Calu3 (cell line): ENCODE measurements at regions not wholly inside any gene's neighbourhood (a gene's known extent, or its start where the extent isn't known, plus 50 kb on each side); places are given as distances from the start of the nearest gene placed in this dataset.

Experiments
- BruUV-seq: library from RNA; stranded (reverse); fragments of 400-500 nt; replicated peaks from 2 replicates; lab custom pipeline; 2021; lab: Mats Ljungman, UMichigan
- CTCF ChIA-PET: fragments of 300-600 bp; sonication (Branson Sonifier 250); formaldehyde crosslinking; loops from one replicate; lab custom pipeline; 2022; ENCODE audit warnings: antibody characterized with exemption; lab: Charles Lee
- DNase-seq: peaks from one replicate; pipeline ENCODE4 v3.0.0; 2022
- H3K27ac Mint-ChIP-seq: one replicate; pipeline ENCODE4 v1.8.0; 2022; ENCODE audit warnings: mixed read lengths; ENCODE audit not compliant: unreplicated experiment
- H3K27me3 Mint-ChIP-seq: one replicate; pipeline ENCODE4 v1.8.0; 2022; ENCODE audit warnings: mixed read lengths; ENCODE audit not compliant: unreplicated experiment
- H3K36me3 Mint-ChIP-seq: one replicate; pipeline ENCODE4 v1.8.0; 2022; ENCODE audit warnings: mild to moderate bottlenecking, moderate library complexity, mixed read lengths; ENCODE audit not compliant: insufficient read depth, unreplicated experiment
- H3K4me1 Mint-ChIP-seq: one replicate; pipeline ENCODE4 v1.8.0; 2022; ENCODE audit warnings: mild to moderate bottlenecking, low read depth, mixed read lengths; ENCODE audit not compliant: unreplicated experiment
- H3K4me3 Mint-ChIP-seq: one replicate; pipeline ENCODE4 v1.8.0; 2022; ENCODE audit warnings: mild to moderate bottlenecking, low read depth, moderate library complexity, mixed read lengths; ENCODE audit not compliant: unreplicated experiment
- H3K9me3 Mint-ChIP-seq: one replicate; pipeline ENCODE4 v1.8.0; 2022; ENCODE audit warnings: low read depth, mixed read lengths; ENCODE audit not compliant: unreplicated experiment
- intact Hi-C: fragments of 100-400 bp; cut with micrococcal nuclease; formaldehyde crosslinking; loops from one replicate; pipeline ENCODE4 v1.10.0; 2022; ENCODE audit not compliant: unreplicated experiment
- TF ChIP-seq, protein P1 (sequence below): fragments of 200-600 bp; IDR thresholded peaks from one replicate; pipeline ENCODE4 v1.8.0; 2022; ENCODE audit warnings: antibody characterized with exemption; ENCODE audit not compliant: unreplicated experiment

DNA sequence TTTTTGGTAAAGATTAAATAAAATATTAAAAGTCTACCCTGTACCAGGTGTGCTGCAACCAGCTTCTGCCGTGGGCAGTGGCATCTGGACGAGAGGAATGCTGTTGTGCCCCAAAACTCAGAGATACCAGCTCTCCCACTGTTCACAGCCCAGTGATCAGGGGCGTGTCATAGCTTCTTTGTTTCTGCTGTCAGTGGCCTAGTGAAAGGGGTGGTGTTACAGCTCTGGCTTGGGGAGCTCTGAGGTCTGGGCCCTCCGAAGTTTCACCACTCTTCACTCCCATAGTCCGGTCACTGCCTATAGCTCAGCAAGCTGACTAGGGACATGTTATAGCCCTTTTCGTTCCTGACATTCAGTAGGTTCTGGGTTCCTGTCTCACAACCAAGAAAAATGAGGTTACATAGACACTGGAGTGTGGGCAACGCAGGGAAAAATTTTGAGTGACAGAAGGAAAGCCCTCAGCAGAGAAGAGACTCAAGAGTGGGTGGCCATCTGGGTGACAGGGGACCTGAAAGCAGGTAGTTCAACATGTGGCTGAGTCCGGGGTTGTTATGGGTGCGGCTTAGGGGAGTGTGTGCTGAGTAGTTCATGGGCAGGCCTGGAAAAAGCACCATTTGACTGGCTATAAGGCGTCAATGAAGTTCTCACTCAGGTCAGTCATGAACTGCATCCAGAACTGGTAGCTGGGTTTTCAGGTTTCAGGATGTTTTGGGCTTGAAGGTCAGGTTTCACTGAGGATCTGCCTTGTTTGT lies 1184.4 kb upstream of the PABPC4L start:
- no peak for DNase-seq
- Mint-ChIP-seq H3K4me3 (no peak overlapping the region), H3K9me3 (peaks cover 3% of the 10 kb centered on the region), H3K36me3 (no peaks in the 10 kb centered on the region), H3K27me3 (no peaks in the 10 kb centered on the region), H3K4me1 (no peaks in the 10 kb centered on the region), H3K27ac (no peak overlapping the region)
- intact Hi-C loops: no loop called here
- TF ChIP-seq, protein P1, sequence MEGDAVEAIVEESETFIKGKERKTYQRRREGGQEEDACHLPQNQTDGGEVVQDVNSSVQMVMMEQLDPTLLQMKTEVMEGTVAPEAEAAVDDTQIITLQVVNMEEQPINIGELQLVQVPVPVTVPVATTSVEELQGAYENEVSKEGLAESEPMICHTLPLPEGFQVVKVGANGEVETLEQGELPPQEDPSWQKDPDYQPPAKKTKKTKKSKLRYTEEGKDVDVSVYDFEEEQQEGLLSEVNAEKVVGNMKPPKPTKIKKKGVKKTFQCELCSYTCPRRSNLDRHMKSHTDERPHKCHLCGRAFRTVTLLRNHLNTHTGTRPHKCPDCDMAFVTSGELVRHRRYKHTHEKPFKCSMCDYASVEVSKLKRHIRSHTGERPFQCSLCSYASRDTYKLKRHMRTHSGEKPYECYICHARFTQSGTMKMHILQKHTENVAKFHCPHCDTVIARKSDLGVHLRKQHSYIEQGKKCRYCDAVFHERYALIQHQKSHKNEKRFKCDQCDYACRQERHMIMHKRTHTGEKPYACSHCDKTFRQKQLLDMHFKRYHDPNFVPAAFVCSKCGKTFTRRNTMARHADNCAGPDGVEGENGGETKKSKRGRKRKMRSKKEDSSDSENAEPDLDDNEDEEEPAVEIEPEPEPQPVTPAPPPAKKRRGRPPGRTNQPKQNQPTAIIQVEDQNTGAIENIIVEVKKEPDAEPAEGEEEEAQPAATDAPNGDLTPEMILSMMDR: no peak
- no TSS peak for BruUV-seq
- CTCF ChIA-PET: no interaction called here

- Mint-ChIP-seq H3K27ac (no peak overlapping the region), H3K4me1 (no peaks in the 10 kb centered on the region), H3K4me3 (no peak overlapping the region), H3K27me3 (no peaks in the 10 kb centered on the region), H3K9me3 (peaks cover 3% of the 10 kb centered on the region), H3K36me3 (no peaks in the 10 kb centered on the region)
- TF ChIP-seq, protein P1: no peak
- BruUV-seq: no TSS peak
- no peak for DNase-seq
- intact Hi-C loops: no loop called here
- CTCF ChIA-PET: no interaction called here
Measured at GRCh38 chr4:135383356-135384288, 1182.0 kb upstream of the PABPC4L start.

DNA sequence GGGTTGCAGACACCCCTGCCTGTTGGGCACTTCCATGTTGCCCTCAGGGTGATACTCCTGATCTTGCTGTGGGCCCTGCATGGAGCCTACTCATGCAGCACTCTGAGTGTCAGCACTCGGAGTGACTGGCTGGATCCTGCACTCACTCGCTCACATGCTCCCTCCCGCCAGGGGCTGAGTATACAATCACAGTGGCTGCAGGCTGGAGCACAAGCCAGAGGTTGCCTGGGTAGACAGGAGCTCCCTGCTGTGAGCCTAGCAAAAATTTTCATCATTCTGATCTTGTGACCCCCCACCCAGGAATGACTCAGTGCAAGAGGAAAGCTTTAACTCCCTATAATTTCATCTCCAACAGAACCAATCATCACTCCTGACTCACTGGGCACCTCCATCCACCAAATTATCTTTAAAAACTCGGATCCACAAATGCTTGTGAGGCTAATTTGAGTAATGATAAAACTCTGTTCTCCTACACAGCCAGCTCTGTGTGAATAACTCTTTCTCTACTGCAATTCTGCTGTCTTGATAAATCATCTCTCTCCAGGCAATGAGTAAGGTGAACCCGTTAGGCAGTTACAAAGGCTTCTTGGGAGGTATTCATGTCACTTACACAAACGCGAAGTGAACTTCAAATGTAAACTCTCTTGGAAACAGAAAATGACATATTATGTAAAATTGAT lies 1180.8 kb upstream of the PABPC4L start:
- Mint-ChIP-seq H3K36me3 (no peaks in the 10 kb centered on the region), H3K9me3 (peaks cover 6% of the 10 kb centered on the region), H3K4me1 (no peaks in the 10 kb centered on the region), H3K27me3 (no peaks in the 10 kb centered on the region), H3K4me3 (no peak overlapping the region), H3K27ac (no peak overlapping the region)
- CTCF ChIA-PET: no interaction called here
- intact Hi-C loops: no loop called here
- no peak for DNase-seq
- TF ChIP-seq, protein P1: no peak
- BruUV-seq: no TSS peak

DNA sequence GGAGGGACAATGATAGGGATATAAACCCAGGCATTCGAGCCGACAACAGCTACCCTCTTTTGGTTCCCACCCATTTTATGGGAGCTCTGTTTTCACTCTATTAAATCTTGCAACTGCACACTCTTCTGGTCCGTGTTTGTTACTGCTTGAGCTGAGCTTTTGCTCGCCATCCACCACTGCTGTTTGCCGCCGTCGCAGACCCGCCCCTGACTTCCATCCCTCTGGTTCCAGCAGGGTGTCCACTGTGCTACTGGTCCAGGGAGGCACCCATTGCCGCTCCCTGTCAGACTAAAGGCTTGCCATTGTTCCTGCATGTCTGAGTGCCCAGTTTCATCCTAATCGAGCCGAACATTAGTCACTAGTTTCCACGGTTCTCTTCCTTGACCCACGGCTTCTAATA lies 1170.5 kb upstream of the PABPC4L start:
- TF ChIP-seq, protein P1: no peak
- DNase-seq: no peak
- Mint-ChIP-seq H3K36me3 (no peaks in the 10 kb centered on the region), H3K9me3 (no peaks in the 10 kb centered on the region), H3K27ac (no peak overlapping the region), H3K27me3 (no peaks in the 10 kb centered on the region), H3K4me3 (no peak overlapping the region), H3K4me1 (no peaks in the 10 kb centered on the region)
- CTCF ChIA-PET: no interaction called here
- no TSS peak for BruUV-seq
- intact Hi-C loops: no loop called here
